RWPE2 (cell line): ENCODE measurements at regions not wholly inside any gene's neighbourhood (a gene's known extent, or its start where the extent isn't known, plus 50 kb on each side); places are given as distances from the start of the nearest gene placed in this dataset.

Experiments
- ATAC-seq: fragments of 200-7000 bp; cut with Tn5 transposase; 3 replicates; pipeline ENCODE4 v1.9.1; 2021; ENCODE audit warnings: low read depth
- DNase-seq: peaks from one replicate; pipeline ENCODE4 v3.0.0-alpha.2; 2020; ENCODE audit warnings: low spot score
- H3K27ac ChIP-seq: fragments of 450-650 bp; 2 replicates; pipeline ENCODE4 v1.5.1; 2017; ENCODE audit warnings: mild to moderate bottlenecking; ENCODE audit not compliant: poor library complexity, severe bottlenecking
- H3K27me3 ChIP-seq: fragments of 250-450 bp; sonication (Bioruptor Pico); 2 replicates; pipeline ENCODE4 v1.5.1; 2021; ENCODE audit warnings: mild to moderate bottlenecking, moderate library complexity; ENCODE audit not compliant: insufficient read depth, poor library complexity, severe bottlenecking
- H3K36me3 ChIP-seq: fragments of 250-450 bp; sonication (Bioruptor Pico); 2 replicates; pipeline ENCODE4 v1.5.1; 2020; ENCODE audit warnings: low read depth, mild to moderate bottlenecking, moderate library complexity
- H3K4me1 ChIP-seq: fragments of 250-450 bp; sonication (Bioruptor Pico); 2 replicates; pipeline ENCODE4 v1.5.1; 2021; ENCODE audit warnings: mild to moderate bottlenecking, moderate library complexity; ENCODE audit not compliant: insufficient read depth, poor library complexity, severe bottlenecking
- H3K4me3 ChIP-seq: fragments of 250-450 bp; sonication (Bioruptor Pico); 2 replicates; pipeline ENCODE4 v1.5.1; 2021; ENCODE audit warnings: mild to moderate bottlenecking, moderate library complexity; ENCODE audit not compliant: severe bottlenecking
- H3K9me3 ChIP-seq: fragments of 250-450 bp; sonication (Bioruptor Pico); 2 replicates; pipeline ENCODE4 v1.5.1; 2021; ENCODE audit warnings: mild to moderate bottlenecking, moderate library complexity; ENCODE audit not compliant: severe bottlenecking
- TF ChIP-seq, protein P1 (sequence below): fragments of 450-650 bp; IDR thresholded peaks from one replicate; pipeline ENCODE4 v1.5.1; 2017; ENCODE audit warnings: mild to moderate bottlenecking, moderate library complexity; ENCODE audit not compliant: poor library complexity, severe bottlenecking

DNA sequence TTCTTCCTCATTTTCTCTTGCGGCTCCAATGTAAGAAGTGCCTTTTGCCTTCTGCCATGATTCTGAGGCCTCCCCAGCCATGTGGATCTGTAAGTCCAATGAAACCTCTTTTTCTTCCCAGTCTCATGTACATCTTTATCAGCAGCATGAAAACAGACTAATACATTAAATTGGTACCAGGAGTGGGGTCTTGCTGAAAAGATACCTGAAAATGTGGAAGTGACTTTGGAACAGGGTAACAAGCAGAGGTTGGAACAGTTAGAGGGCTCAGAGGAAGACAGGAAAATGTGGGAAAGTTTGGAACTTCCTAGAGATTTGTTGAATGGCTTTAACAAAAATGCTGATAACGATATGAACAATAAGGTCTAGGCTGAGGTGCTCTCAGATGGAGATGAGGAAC, 316.7 kb upstream of the HS3ST5 start:
- Histone ChIP-seq H3K9me3 (no peaks in the 10 kb centered on the region), H3K36me3 (no peaks in the 10 kb centered on the region), H3K27ac (no peak overlapping the region), H3K4me3 (no peak overlapping the region), H3K27me3 (peaks cover 9% of the 10 kb centered on the region), H3K4me1 (no peaks in the 10 kb centered on the region)
- ATAC-seq, result no peak
- no peak for DNase-seq
- TF ChIP-seq, protein P1, sequence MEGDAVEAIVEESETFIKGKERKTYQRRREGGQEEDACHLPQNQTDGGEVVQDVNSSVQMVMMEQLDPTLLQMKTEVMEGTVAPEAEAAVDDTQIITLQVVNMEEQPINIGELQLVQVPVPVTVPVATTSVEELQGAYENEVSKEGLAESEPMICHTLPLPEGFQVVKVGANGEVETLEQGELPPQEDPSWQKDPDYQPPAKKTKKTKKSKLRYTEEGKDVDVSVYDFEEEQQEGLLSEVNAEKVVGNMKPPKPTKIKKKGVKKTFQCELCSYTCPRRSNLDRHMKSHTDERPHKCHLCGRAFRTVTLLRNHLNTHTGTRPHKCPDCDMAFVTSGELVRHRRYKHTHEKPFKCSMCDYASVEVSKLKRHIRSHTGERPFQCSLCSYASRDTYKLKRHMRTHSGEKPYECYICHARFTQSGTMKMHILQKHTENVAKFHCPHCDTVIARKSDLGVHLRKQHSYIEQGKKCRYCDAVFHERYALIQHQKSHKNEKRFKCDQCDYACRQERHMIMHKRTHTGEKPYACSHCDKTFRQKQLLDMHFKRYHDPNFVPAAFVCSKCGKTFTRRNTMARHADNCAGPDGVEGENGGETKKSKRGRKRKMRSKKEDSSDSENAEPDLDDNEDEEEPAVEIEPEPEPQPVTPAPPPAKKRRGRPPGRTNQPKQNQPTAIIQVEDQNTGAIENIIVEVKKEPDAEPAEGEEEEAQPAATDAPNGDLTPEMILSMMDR, result no peak

DNA sequence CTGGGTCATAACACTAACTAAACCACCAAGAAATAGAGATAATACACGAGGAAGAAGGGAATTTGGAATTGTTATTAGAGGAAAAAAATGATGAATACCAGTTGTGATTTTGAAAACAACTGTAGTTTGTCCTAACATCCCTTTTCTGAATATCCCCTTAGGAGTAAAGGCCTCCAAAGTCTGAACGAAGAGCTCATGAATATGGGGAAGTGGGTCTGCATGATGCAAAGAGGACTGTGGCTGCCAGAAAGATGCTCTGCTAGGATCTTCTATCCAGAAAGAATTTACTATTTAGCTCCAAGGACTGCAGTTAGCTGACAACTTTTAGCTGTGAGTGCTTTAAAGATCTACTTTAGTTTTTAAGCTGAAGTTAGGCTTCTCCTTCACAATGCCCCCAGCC, 308.8 kb upstream of the HS3ST5 start:
- no peaks in the 10 kb centered on the region for H3K36me3 ChIP-seq
- H3K27ac ChIP-seq, result no peak overlapping the region
- H3K9me3 ChIP-seq, result no peaks in the 10 kb centered on the region
- H3K4me3 ChIP-seq, result no peak overlapping the region
- ATAC-seq, result no peak
- TF ChIP-seq, protein P1, result no peak
- DNase-seq, result no peak
- peaks cover 9% of the 10 kb centered on the region for H3K27me3 ChIP-seq
- H3K4me1 ChIP-seq, result no peaks in the 10 kb centered on the region

DNA sequence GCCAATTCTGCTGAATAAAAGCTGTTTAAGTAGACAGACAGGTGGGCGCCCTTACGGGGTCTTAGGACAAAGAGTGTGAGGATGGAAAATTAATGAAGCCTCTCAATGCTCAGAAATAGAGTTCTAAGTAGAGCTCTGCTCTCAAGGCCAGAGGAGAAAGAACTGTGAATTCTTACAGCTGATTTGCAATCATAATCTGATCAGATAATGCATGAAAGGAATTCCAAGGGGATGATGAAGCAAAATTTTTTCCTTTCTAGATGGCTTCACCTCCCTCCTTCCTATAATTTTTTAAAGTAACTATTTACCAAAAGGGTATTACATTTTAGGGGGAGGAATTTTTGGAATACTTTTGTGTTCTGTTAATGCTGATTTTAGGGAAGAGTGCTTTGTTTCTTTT, 308.1 kb upstream of the HS3ST5 start:
- H3K9me3 ChIP-seq, result no peaks in the 10 kb centered on the region
- no peak for ATAC-seq
- H3K4me3 ChIP-seq, result no peak overlapping the region
- TF ChIP-seq, protein P1, result no peak
- H3K36me3 ChIP-seq, result no peaks in the 10 kb centered on the region
- peaks cover 5% of the 10 kb centered on the region for H3K27me3 ChIP-seq
- DNase-seq, result no peak
- no peaks in the 10 kb centered on the region for H3K4me1 ChIP-seq
- no peak overlapping the region for H3K27ac ChIP-seq

DNA sequence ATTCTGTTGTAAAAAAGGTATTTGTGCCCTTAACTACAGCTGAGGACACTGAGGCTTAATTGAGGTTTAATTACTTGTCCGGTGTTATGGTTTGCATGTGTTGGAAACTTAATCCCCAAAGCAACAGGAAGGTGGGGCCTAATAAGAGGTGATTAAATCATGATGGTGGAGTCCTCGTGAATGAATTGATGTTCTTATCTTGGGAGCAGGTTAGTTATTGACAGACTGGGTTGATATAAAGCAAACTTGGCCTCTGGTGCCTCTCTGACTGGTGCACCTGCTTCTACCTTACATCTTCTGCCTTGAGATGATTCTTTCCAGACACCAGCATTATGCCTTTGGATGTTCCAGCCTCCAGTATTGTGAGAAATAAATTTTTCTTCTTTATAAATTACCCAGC, 306.5 kb upstream of the HS3ST5 start:
- no peak overlapping the region for H3K4me3 ChIP-seq
- no peak for DNase-seq

DNA sequence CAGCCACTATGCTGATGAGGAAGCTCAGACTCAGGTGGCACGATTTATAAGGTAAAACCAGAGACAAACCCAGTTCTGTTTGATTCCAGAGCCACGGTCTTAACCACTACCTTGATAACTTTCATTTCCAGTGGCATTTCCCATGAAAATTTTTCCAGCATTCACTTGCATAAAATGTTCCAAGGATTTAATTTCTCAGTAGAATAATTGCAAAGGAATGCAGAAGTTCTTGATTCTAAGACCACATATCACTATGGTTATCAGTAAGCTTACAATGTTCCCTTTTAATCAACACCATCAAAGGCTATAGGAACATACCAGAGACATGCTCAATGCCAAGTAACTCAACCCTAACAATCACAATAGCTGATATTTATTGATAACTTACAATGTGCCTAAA, 306.0 kb upstream of the HS3ST5 start:
- Histone ChIP-seq H3K9me3 (no peaks in the 10 kb centered on the region), H3K4me3 (no peak overlapping the region), H3K27ac (no peak overlapping the region), H3K4me1 (no peaks in the 10 kb centered on the region), H3K36me3 (no peaks in the 10 kb centered on the region), H3K27me3 (no peaks in the 10 kb centered on the region)
- TF ChIP-seq, protein P1, result no peak
- no peak for ATAC-seq
- DNase-seq, result no peak

More for the DNA sequence above, 306.5 kb upstream of the HS3ST5 start:
- Histone ChIP-seq H3K4me1 (no peaks in the 10 kb centered on the region), H3K9me3 (no peaks in the 10 kb centered on the region), H3K27ac (no peak overlapping the region), H3K27me3 (no peaks in the 10 kb centered on the region), H3K36me3 (no peaks in the 10 kb centered on the region)
- TF ChIP-seq, protein P1, result no peak
- no peak for ATAC-seq
